K562 (cell line): ENCODE measurements at regions not wholly inside any gene's neighbourhood (a gene's known extent, or its start where the extent isn't known, plus 50 kb on each side); places are given as distances from the start of the nearest gene placed in this dataset.

Source experiments
- ATAC-seq: fragments of 200-7000 bp; cut with Tn5 transposase; 3 replicates; pipeline ENCODE4 v1.9.1; 2020; ENCODE audit warnings: moderate library complexity
- BruUV-seq: library from RNA; stranded (reverse); fragments of 400-500 nt; replicated peaks from 2 replicates; lab custom pipeline; 2021; lab: Mats Ljungman, UMichigan
- CTCF ChIA-PET: fragments of 300-600 bp; formaldehyde crosslinking; extraction: SDS; loops from one replicate; lab custom pipeline; 2021; ENCODE audit warnings: low intra/inter-chr PET ratio; lab: Yijun Ruan, JAX
- POLR2A ChIA-PET: fragments of 300-600, 350-650 bp; sonication (Branson Sonifier 250); formaldehyde crosslinking; extraction: SDS; loops from one replicate; lab custom pipeline; 2021; ENCODE audit warnings: antibody characterized with exemption, inconsistent platforms; lab: Yijun Ruan, JAX
- DNase-seq, 4 experiments: peaks; one replicate each; pipeline versions ENCODE4 v3.0.0 to v3.0.0-alpha.2; 2011 to 2018; ENCODE audit warnings: low spot score in 3 of 4, mixed read lengths in 3 of 4; ENCODE audit errors: extremely low read depth in 1 of 4
- FAIRE-seq: peaks from 2 replicates; lab custom pipeline; 2011; peaks lifted over from hg19 to GRCh38; lab: Jason Lieb, UNC
- H2AFZ ChIP-seq: 2 replicates; pipeline ENCODE4 v1.6.0; 2011; ENCODE audit warnings: low read depth, low read length, control low read depth, inconsistent platforms
- H3K27ac ChIP-seq: fragments of 200-600 bp; 3 replicates; pipeline ENCODE4 v1.8.0; 2011; ENCODE audit warnings: low read depth, mild to moderate bottlenecking, control low read depth, inconsistent platforms, low read length, moderate library complexity, mixed read lengths; ENCODE audit errors: extremely low read depth
- H3K27me3 ChIP-seq, 2 experiments: fragments of 300-600 bp in 1 of 2; 2 replicates in 1 of 2; 3 replicates in 1 of 2; pipeline versions ENCODE4 v1.6.0 to v1.8.0; 2011; ENCODE audit warnings: inconsistent platforms in 2 of 2, low read length in 2 of 2, mild to moderate bottlenecking in 1 of 2, mixed read lengths in 1 of 2, moderate library complexity in 1 of 2; ENCODE audit not compliant: control insufficient read depth in 2 of 2, insufficient read depth in 2 of 2
- H3K36me3 ChIP-seq: fragments of 300-600 bp; 3 replicates; pipeline ENCODE4 v1.8.0; 2011; ENCODE audit warnings: mild to moderate bottlenecking, low read length, inconsistent platforms; ENCODE audit not compliant: control insufficient read depth, insufficient read depth
- H3K4me1 ChIP-seq, 2 experiments: fragments of 200-600 bp in 1 of 2; replicated peaks in 1 of 2; 2 replicates in 1 of 2; 3 replicates in 1 of 2; pipeline versions ENCODE4 v1.5.1 to v1.8.0; 2011; ENCODE audit warnings: inconsistent platforms in 2 of 2, low read length in 2 of 2, mild to moderate bottlenecking in 1 of 2, mixed read lengths in 1 of 2, moderate library complexity in 1 of 2; ENCODE audit not compliant: control insufficient read depth in 2 of 2, insufficient read depth in 2 of 2
- H3K4me2 ChIP-seq: 2 replicates; pipeline ENCODE4 v1.6.1; 2011; ENCODE audit warnings: low read length, control low read depth, inconsistent platforms, mixed read lengths; ENCODE audit not compliant: insufficient read depth
- H3K4me3 ChIP-seq: fragments of 200-600 bp; sonication (generic), shearing (Covaris generic); 2 replicates; pipeline ENCODE4 v1.5.1; 2016; ENCODE audit warnings: control low read depth, inconsistent platforms
- H3K79me2 ChIP-seq: fragments of 200-600 bp; 3 replicates; pipeline ENCODE4 v1.8.0; 2011; ENCODE audit warnings: low read length, inconsistent platforms; ENCODE audit not compliant: control insufficient read depth, insufficient read depth
- H3K9ac ChIP-seq, 2 experiments: 2 replicates each; pipeline versions ENCODE4 v1.6.0 to v1.6.1; 2011; ENCODE audit warnings: low read depth in 2 of 2, low read length in 2 of 2, control low read depth in 1 of 2, inconsistent platforms in 1 of 2, mild to moderate bottlenecking in 1 of 2, mixed read lengths in 1 of 2; ENCODE audit not compliant: insufficient read depth in 1 of 2
- H3K9me1 ChIP-seq: one replicate; pipeline ENCODE4 v1.6.0; 2011; ENCODE audit warnings: inconsistent platforms, mild to moderate bottlenecking, low read length, moderate library complexity; ENCODE audit not compliant: control insufficient read depth, insufficient read depth
- H3K9me3 ChIP-seq: replicated peaks from 2 replicates; pipeline ENCODE4 v1.5.1; 2011; ENCODE audit warnings: low read depth, low read length, inconsistent platforms; ENCODE audit not compliant: control insufficient read depth, insufficient read depth
- H4K20me1 ChIP-seq: replicated peaks from 2 replicates; pipeline ENCODE4 v1.6.1; 2011; ENCODE audit warnings: low read length, inconsistent platforms, mixed read lengths; ENCODE audit not compliant: control insufficient read depth, insufficient read depth
- BCLAF1 ChIP-seq, 2 experiments: fragments of 450-650 bp in 1 of 2; IDR thresholded peaks; 2 replicates each; pipeline ENCODE4 v1.6.1; 2011 to 2017; ENCODE audit warnings: low read depth in 2 of 2, antibody characterized with exemption in 1 of 2, borderline replicate concordance in 1 of 2, low read length in 1 of 2, mild to moderate bottlenecking in 1 of 2, mixed read lengths in 1 of 2; ENCODE audit not compliant: control insufficient read depth in 1 of 2
- KAT8 ChIP-seq: fragments of 450-650 bp; IDR thresholded peaks from 2 replicates; pipeline ENCODE4 v1.6.1; 2016; ENCODE audit warnings: low read depth, mild to moderate bottlenecking
- NR2C1 ChIP-seq, 2 experiments: fragments of 450-650 bp; IDR thresholded peaks; 2 replicates each; pipeline ENCODE4 v1.6.1; 2017; ENCODE audit warnings: mild to moderate bottlenecking in 2 of 2, antibody characterized with exemption in 1 of 2, inconsistent platforms in 1 of 2, missing compliant biosample characterization in 1 of 2, missing genetic modification characterization in 1 of 2
- SAP30 ChIP-seq: fragments of 200-600 bp; sonication (generic); IDR thresholded peaks from 2 replicates; pipeline ENCODE4 v1.6.1; 2012; ENCODE audit warnings: borderline replicate concordance, low read depth, mild to moderate bottlenecking, moderate library complexity, low read length, control low read depth, inconsistent platforms; ENCODE audit not compliant: insufficient read depth, poor library complexity, severe bottlenecking
- TSHZ1 ChIP-seq: fragments of 250-450 bp; sonication (Bioruptor Pico); IDR thresholded peaks from 2 replicates; pipeline ENCODE4 v1.4.0; 2020; ENCODE audit warnings: mild to moderate bottlenecking, moderate library complexity
- ZNF639 ChIP-seq, 2 experiments: fragments of 200-800 bp in 1 of 2; sonication (Bioruptor generic) in 1 of 2; sonication (generic) in 1 of 2; formaldehyde crosslinking in 1 of 2; IDR thresholded peaks in 1 of 2; conservative IDR thresholded peaks in 1 of 2; 2 replicates each; pipeline versions ENCODE4 v1.5.0 to v1.6.1; 2016 to 2020; ENCODE audit warnings: missing compliant biosample characterization in 1 of 2, missing genetic modification characterization in 1 of 2, missing genetic modification reagents in 1 of 2
- WGBS: fragments of 100-300 bp; shearing (Covaris generic); methylation state at CpG from one replicate; pipeline ENCODE4 v1.1.6; 2016; ENCODE audit warnings: low coverage, mixed read lengths; ENCODE audit not compliant: insufficient coverage; ENCODE audit errors: missing lambda C conversion rate; 5-methylcytosine and 5-hydroxymethylcytosine counted together
- in situ Hi-C: fragments of 300-500 bp; cut with MboI; formaldehyde crosslinking; loops from 4 replicates; pipeline ENCODE4 v1.15.0; 2018; ENCODE audit warnings: inconsistent platforms, mixed read lengths
- intact Hi-C: fragments of 100-400 bp; cut with micrococcal nuclease; formaldehyde crosslinking; loops from 2 replicates; pipeline ENCODE4 v1.14.2; 2022

GRCh38 chr2:30362468-30363081, 84.5 kb upstream of the LCLAT1 start (continued):
- no peak for TF ChIP-seq TSHZ1 (CRISPR knock-in tag)

- in situ Hi-C loops: no loop called here
- ChIA-PET CTCF (no interaction called here), POLR2A (no interaction called here)
- H4K20me1 ChIP-seq: no peaks in the 10 kb centered on the region
- peaks cover 50 to 73% of the 10 kb centered on the region in 2 experiments for H3K27me3 ChIP-seq
- H3K4me3 ChIP-seq: no peak overlapping the region
- no peak overlapping the region for H3K4me2 ChIP-seq
- H3K79me2 ChIP-seq: no peaks in the 10 kb centered on the region
- H3K4me1 ChIP-seq: peaks cover 0 to 5% of the 10 kb centered on the region in 2 experiments; a peak in 1 of 5 replicates
- BruUV-seq: no TSS peak
- FAIRE-seq: no peak
- no peaks in the 10 kb centered on the region for H3K9me3 ChIP-seq
- H2AFZ ChIP-seq: no peak overlapping the region
- DNase-seq: no peak
- no peak for ATAC-seq
- H3K9me1 ChIP-seq: no peaks in the 10 kb centered on the region
- WGBS: 6% methylated on average over 3 of the region's 3 CpGs
- H3K27ac ChIP-seq: no peak overlapping the region
- H3K9ac ChIP-seq: no peak overlapping the region
- H3K36me3 ChIP-seq: no peaks in the 10 kb centered on the region
- intact Hi-C loops: no loop called here
- TF ChIP-seq SAP30: no peak
- TF ChIP-seq ZNF639 (CRISPR knock-in tag; conservative IDR thresholded peaks at IDR 0.05 in 1 of 2, IDR thresholded peaks at IDR 0.05 in 1 of 2): no peak
- no peak for TF ChIP-seq BCLAF1 (IDR thresholded peaks at IDR 0.05; ENCODE audit: borderline replicate concordance in 1 of 2, control insufficient read depth in 1 of 2, low read depth in 2 of 2, low read length in 1 of 2)
- no peak for TF ChIP-seq NR2C1 (IDR thresholded peaks at IDR 0.05)
- no peak for TF ChIP-seq NR2C1 (tag; IDR thresholded peaks at IDR 0.05)
- no peak for TF ChIP-seq KAT8
Observed at GRCh38 chr2:30363406-30363805, 83.6 kb upstream of the LCLAT1 start.
